H1 (cell line): ENCODE measurements at regions not wholly inside any gene's neighbourhood (a gene's known extent, or its start where the extent isn't known, plus 50 kb on each side); places are given as distances from the start of the nearest gene placed in this dataset.

Experiments used
- CTCF ChIA-PET: fragments of 300-600 bp; sonication (Branson Sonifier 250); formaldehyde crosslinking; loops from one replicate; lab custom pipeline; 2021; ENCODE audit not compliant: partially characterized antibody; lab: Charles Lee
- POLR2A ChIA-PET: fragments of 300-600 bp; sonication (Branson Sonifier 250); formaldehyde crosslinking; loops from one replicate; lab custom pipeline; 2021; ENCODE audit warnings: inconsistent platforms; ENCODE audit not compliant: partially characterized antibody; lab: Charles Lee
- DNase-seq, 2 experiments: peaks; one replicate each; pipeline versions ENCODE4 v3.0.0 to v3.0.0-alpha.2; 2010 to 2022; ENCODE audit warnings: low spot score in 2 of 2, low read depth in 1 of 2, mixed read lengths in 1 of 2
- FAIRE-seq: peaks from 2 replicates; lab custom pipeline; 2011; peaks lifted over from hg19 to GRCh38; lab: Jason Lieb, UNC
- H2AFZ ChIP-seq: 2 replicates; pipeline ENCODE4 v1.8.1; 2012; ENCODE audit warnings: low read length, inconsistent platforms
- H2AK5ac ChIP-seq: 2 replicates; pipeline ENCODE4 v1.6.1; 2013; ENCODE audit warnings: low read depth, low read length
- H2BK120ac ChIP-seq: replicated peaks from 2 replicates; pipeline ENCODE3; 2013; ENCODE audit warnings: low read depth, low read length, inconsistent platforms
- H2BK12ac ChIP-seq: 2 replicates; pipeline ENCODE4 v1.6.1; 2013; ENCODE audit warnings: low read depth, low read length
- H2BK15ac ChIP-seq: 2 replicates; pipeline ENCODE4 v1.6.1; 2013; ENCODE audit warnings: low read length
- H2BK20ac ChIP-seq: 2 replicates; pipeline ENCODE4 v1.6.1; 2013; ENCODE audit warnings: low read length
- H2BK5ac ChIP-seq: 2 replicates; pipeline ENCODE4 v1.6.1; 2013; ENCODE audit warnings: low read depth, low read length
- H3K14ac ChIP-seq: 2 replicates; pipeline ENCODE4 v1.6.1; 2013; ENCODE audit warnings: inconsistent platforms; ENCODE audit not compliant: insufficient read length
- H3K18ac ChIP-seq: 2 replicates; pipeline ENCODE4 v1.6.1; 2013; ENCODE audit warnings: low read length; ENCODE audit errors: extremely low read depth
- H3K23ac ChIP-seq: 2 replicates; pipeline ENCODE4 v1.6.1; 2013; ENCODE audit warnings: inconsistent platforms; ENCODE audit not compliant: insufficient read length
- H3K23me2 ChIP-seq: 2 replicates; pipeline ENCODE4 v1.6.1; 2013; ENCODE audit warnings: low read depth, low read length
- H3K27ac ChIP-seq: 2 replicates; pipeline ENCODE4 v1.6.1; 2011; ENCODE audit warnings: low read depth, low read length, inconsistent platforms
- H3K27me3 ChIP-seq, 4 experiments: replicated peaks in 1 of 4; 1 replicate in 1 of 4; 2 replicates in 3 of 4; pipeline versions ENCODE4 v1.6.1 to v1.8.1; 2011 to 2013; ENCODE audit warnings: low read length in 3 of 4, mild to moderate bottlenecking in 3 of 4, inconsistent platforms in 2 of 4, mixed read lengths in 2 of 4, moderate library complexity in 1 of 4; ENCODE audit not compliant: control insufficient read depth in 3 of 4, insufficient read depth in 3 of 4; ENCODE audit errors: extremely low read depth in 1 of 4
- H3K36me3 ChIP-seq, 4 experiments: 2 replicates each; pipeline versions ENCODE4 v1.6.1 to v1.8.1; 2011 to 2013; ENCODE audit warnings: mild to moderate bottlenecking in 4 of 4, low read length in 3 of 4, moderate library complexity in 2 of 4, control low read depth in 1 of 4, inconsistent platforms in 1 of 4; ENCODE audit not compliant: insufficient read depth in 4 of 4, control insufficient read depth in 2 of 4
- H3K4ac ChIP-seq: replicated peaks from 2 replicates; pipeline ENCODE3; 2013; ENCODE audit warnings: low read length, low read depth, mixed read lengths, inconsistent platforms; ENCODE audit not compliant: insufficient read length
- H3K4me1 ChIP-seq, 4 experiments: replicated peaks in 1 of 4; 1 replicate in 1 of 4; 2 replicates in 3 of 4; pipeline versions ENCODE4 v1.6.1 to v1.8.1; 2011 to 2013; ENCODE audit warnings: low read length in 3 of 4, inconsistent platforms in 2 of 4, mixed read lengths in 1 of 4; ENCODE audit not compliant: insufficient read depth in 4 of 4, control insufficient read depth in 3 of 4
- H3K4me2 ChIP-seq, 2 experiments: 2 replicates each; pipeline versions ENCODE4 v1.6.1 to v1.8.1; 2011 to 2013; ENCODE audit warnings: low read depth in 2 of 2, low read length in 2 of 2, control low read depth in 1 of 2, inconsistent platforms in 1 of 2, mild to moderate bottlenecking in 1 of 2; ENCODE audit not compliant: insufficient read depth in 1 of 2
- H3K4me3 ChIP-seq, 4 experiments: fragments of 200-600, 300-600 bp in 1 of 4; sonication (generic), shearing (Covaris generic), sonication (Bioruptor Twin) in 1 of 4; 2 replicates each; pipeline versions ENCODE4 v1.5.1 to v1.8.1; 2011 to 2016; ENCODE audit warnings: low read length in 4 of 4, low read depth in 3 of 4, control low read depth in 2 of 4, inconsistent platforms in 2 of 4, mild to moderate bottlenecking in 2 of 4, mixed read lengths in 1 of 4, moderate library complexity in 1 of 4; ENCODE audit not compliant: insufficient read depth in 2 of 4; ENCODE audit errors: extremely low read depth in 1 of 4
- H3K56ac ChIP-seq: replicated peaks from 2 replicates; pipeline ENCODE3; 2013; ENCODE audit warnings: low read depth, mild to moderate bottlenecking, mixed read lengths, low read length, inconsistent platforms; ENCODE audit not compliant: insufficient read length
- H3K79me1 ChIP-seq: 2 replicates; pipeline ENCODE4 v1.6.1; 2013; ENCODE audit warnings: low read depth, low read length, control low read depth
- H3K79me2 ChIP-seq, 2 experiments: 2 replicates each; pipeline versions ENCODE4 v1.6.1 to v1.8.1; 2012 to 2013; ENCODE audit warnings: low read length in 2 of 2, mild to moderate bottlenecking in 2 of 2, inconsistent platforms in 1 of 2; ENCODE audit not compliant: insufficient read depth in 2 of 2, control insufficient read depth in 1 of 2
- H3K9ac ChIP-seq, 4 experiments: replicated peaks in 1 of 4; 1 replicate in 1 of 4; 2 replicates in 3 of 4; pipeline versions ENCODE4 v1.6.1 to v1.8.1; 2011 to 2013; ENCODE audit warnings: low read depth in 3 of 4, low read length in 3 of 4, control low read depth in 2 of 4, mild to moderate bottlenecking in 2 of 4, moderate library complexity in 2 of 4, inconsistent platforms in 1 of 4; ENCODE audit errors: extremely low read depth in 1 of 4
- H3K9me3 ChIP-seq, 2 experiments: 2 replicates each; pipeline versions ENCODE4 v1.6.1 to v1.8.1; 2012 to 2013; ENCODE audit warnings: mild to moderate bottlenecking in 2 of 2, moderate library complexity in 2 of 2, control low read depth in 1 of 2, inconsistent platforms in 1 of 2, low read depth in 1 of 2, low read length in 1 of 2, mixed read lengths in 1 of 2; ENCODE audit not compliant: insufficient read depth in 2 of 2
- H4K20me1 ChIP-seq, 2 experiments: replicated peaks in 1 of 2; 2 replicates each; pipeline versions ENCODE3 to v1.8.1; 2011 to 2013; ENCODE audit warnings: inconsistent platforms in 2 of 2, low read length in 2 of 2, mild to moderate bottlenecking in 1 of 2; ENCODE audit not compliant: insufficient read depth in 2 of 2, control insufficient read depth in 1 of 2
- H4K5ac ChIP-seq: 2 replicates; pipeline ENCODE4 v1.6.1; 2013; ENCODE audit warnings: low read length, low read depth, mixed read lengths, inconsistent platforms; ENCODE audit not compliant: insufficient read length
- H4K8ac ChIP-seq: 2 replicates; pipeline ENCODE4 v1.8.0; 2013; ENCODE audit warnings: mild to moderate bottlenecking, moderate library complexity, low read length, inconsistent platforms; ENCODE audit not compliant: insufficient read depth; ENCODE audit errors: extremely low read depth
- H4K91ac ChIP-seq: replicated peaks from 2 replicates; pipeline ENCODE3; 2013; ENCODE audit warnings: low read length, mixed read lengths, inconsistent platforms; ENCODE audit not compliant: insufficient read length
- CTBP2 ChIP-seq: IDR thresholded peaks from 2 replicates; pipeline ENCODE4 v1.7.0; 2011; ENCODE audit warnings: borderline replicate concordance, mild to moderate bottlenecking, moderate library complexity, mixed read lengths, low read length; ENCODE audit not compliant: insufficient read depth, insufficient read length
- GTF2F1 ChIP-seq: IDR thresholded peaks from 2 replicates; pipeline ENCODE4 v1.6.1; 2012; ENCODE audit warnings: low read depth, low read length, improper control_type of control experiment, borderline replicate concordance
- KDM4A ChIP-seq: IDR thresholded peaks from one replicate; pipeline ENCODE4 v1.7.1; 2012; ENCODE audit warnings: low read depth, mild to moderate bottlenecking, moderate library complexity, low read length, inconsistent platforms; ENCODE audit not compliant: severe bottlenecking
- MAFK ChIP-seq: IDR thresholded peaks from 2 replicates; pipeline ENCODE4 v1.6.1; 2012; ENCODE audit warnings: low read depth, mild to moderate bottlenecking, improper control_type of control experiment, low read length
- SIN3A ChIP-seq, 2 experiments: IDR thresholded peaks in 1 of 2; conservative IDR thresholded peaks in 1 of 2; 2 replicates each; pipeline ENCODE4 v1.6.1; 2011 to 2012; ENCODE audit warnings: low read length in 2 of 2, improper control_type of control experiment in 1 of 2, low read depth in 1 of 2, mild to moderate bottlenecking in 1 of 2
- SRF ChIP-seq: IDR thresholded peaks from 2 replicates; pipeline ENCODE4 v1.6.1; 2011; ENCODE audit warnings: mild to moderate bottlenecking, low read depth, low read length, moderate library complexity
- SUZ12 ChIP-seq: fragments of 200-600 bp; sonication (generic); IDR thresholded peaks from 2 replicates; pipeline ENCODE4 v1.6.1; 2012; ENCODE audit warnings: mild to moderate bottlenecking, inconsistent platforms, low read length, moderate library complexity, mixed read lengths
- YY1 ChIP-seq: IDR thresholded peaks from 2 replicates; pipeline ENCODE4 v1.6.1; 2011; ENCODE audit warnings: low read depth, mild to moderate bottlenecking, low read length
- ZNF274 ChIP-seq: IDR thresholded peaks from 2 replicates; pipeline ENCODE4 v1.7.0; 2012; ENCODE audit warnings: low read length, borderline replicate concordance; ENCODE audit errors: extremely low read depth
- WGBS, 2 experiments: shearing (Covaris generic) in 1 of 2; methylation state at CpG; one replicate each; pipeline versions ENCODE4 v1.1.6 to v1.1.7; 2013 to 2015; ENCODE audit warnings: low lambda C conversion rate in 2 of 2, mixed read lengths in 2 of 2, inconsistent platforms in 1 of 2, low coverage in 1 of 2, missing lambda C conversion rate in 1 of 2; ENCODE audit not compliant: insufficient replicate concordance in 2 of 2, insufficient coverage in 1 of 2, insufficient read length in 1 of 2; ENCODE audit errors: extremely low coverage in 1 of 2, missing lambda C conversion rate in 1 of 2; 5-methylcytosine and 5-hydroxymethylcytosine counted together
- TF ChIP-seq, protein P1 (sequence below): IDR thresholded peaks from 2 replicates; pipeline ENCODE4 v1.6.1; 2012; ENCODE audit warnings: inconsistent platforms
- TF ChIP-seq, protein P2 (sequence below): IDR thresholded peaks from 2 replicates; pipeline ENCODE4 v1.6.1; 2011; ENCODE audit warnings: low read length, improper control_type of control experiment

- no peak overlapping the region for H3K4me3 ChIP-seq
- no peaks in the 10 kb centered on the region for H3K79me2 ChIP-seq
- H2BK120ac ChIP-seq: no peak overlapping the region
- DNase-seq: no peak
- H2BK15ac ChIP-seq: no peak overlapping the region
- ChIA-PET POLR2A (no interaction called here), CTCF (interaction anchor here (1.1 to 2.6 kb wide), 5 partner anchors 16 to 40 kb away, joined by 3 to 16 read pairs (median 5); no protein-coding TSS in a partner anchor)
- no peaks in the 10 kb centered on the region for H3K9me3 ChIP-seq
- H3K4me2 ChIP-seq: no peak overlapping the region
- 73% methylated on average over 3 of the region's 3 CpGs; no CpG with 5 or more reads in 1 of the 2 experiments for WGBS, 2 experiments
- H2BK12ac ChIP-seq: peak overlapping the region; percentile 76; the same call in 1 of the 2 replicates
- H4K20me1 ChIP-seq: peaks cover 0 to 4% of the 10 kb centered on the region in 2 experiments
- peak overlapping the region; percentile 41 for H3K23ac ChIP-seq
- H4K8ac ChIP-seq: 0 out of 2 replicates have a peak overlapping the region, but pooled peaks have one; percentile 9
- no peaks in the 10 kb centered on the region for H3K36me3 ChIP-seq
- H4K91ac ChIP-seq: no peak overlapping the region
- H3K27me3 ChIP-seq: no peaks in the 10 kb centered on the region; a peak in 1 of 7 replicates
- no peak overlapping the region for H3K18ac ChIP-seq
- peak overlapping the region; percentile 66; the same call in 1 of the 2 replicates for H2BK5ac ChIP-seq
- H3K27ac ChIP-seq: no peak overlapping the region
- no peaks in the 10 kb centered on the region for H3K4me1 ChIP-seq
- peak overlapping the region; percentile 53 for H3K4ac ChIP-seq
- no peak overlapping the region for H3K56ac ChIP-seq
- H2AK5ac ChIP-seq: 0 out of 2 replicates have a peak overlapping the region, but pooled peaks have one; percentile 67
- peak overlapping the region; percentile 75; the same call in 1 of the 2 replicates for H2BK20ac ChIP-seq
- FAIRE-seq: no peak
- H3K79me1 ChIP-seq: no peaks in the 10 kb centered on the region
- no peak overlapping the region for H4K5ac ChIP-seq
- no peak overlapping the region for H3K9ac ChIP-seq
- no peak overlapping the region for H3K14ac ChIP-seq
- no peak overlapping the region for H2AFZ ChIP-seq
- H3K23me2 ChIP-seq: peaks cover 4% of the 10 kb centered on the region
- TF ChIP-seq SRF (no peak), KDM4A (no peak), GTF2F1 (no peak), CTBP2 (no peak), ZNF274 (no peak), SIN3A (conservative IDR thresholded peaks at IDR 0.05 in 1 of 2, IDR thresholded peaks at IDR 0.05 in 1 of 2; ENCODE audit: low read depth in 1 of 2, low read length in 2 of 2) (no peak), YY1 (no peak), SUZ12 (no peak), MAFK (no peak)
- TF ChIP-seq, protein P1, sequence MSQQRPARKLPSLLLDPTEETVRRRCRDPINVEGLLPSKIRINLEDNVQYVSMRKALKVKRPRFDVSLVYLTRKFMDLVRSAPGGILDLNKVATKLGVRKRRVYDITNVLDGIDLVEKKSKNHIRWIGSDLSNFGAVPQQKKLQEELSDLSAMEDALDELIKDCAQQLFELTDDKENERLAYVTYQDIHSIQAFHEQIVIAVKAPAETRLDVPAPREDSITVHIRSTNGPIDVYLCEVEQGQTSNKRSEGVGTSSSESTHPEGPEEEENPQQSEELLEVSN: no peak
- TF ChIP-seq, protein P2, sequence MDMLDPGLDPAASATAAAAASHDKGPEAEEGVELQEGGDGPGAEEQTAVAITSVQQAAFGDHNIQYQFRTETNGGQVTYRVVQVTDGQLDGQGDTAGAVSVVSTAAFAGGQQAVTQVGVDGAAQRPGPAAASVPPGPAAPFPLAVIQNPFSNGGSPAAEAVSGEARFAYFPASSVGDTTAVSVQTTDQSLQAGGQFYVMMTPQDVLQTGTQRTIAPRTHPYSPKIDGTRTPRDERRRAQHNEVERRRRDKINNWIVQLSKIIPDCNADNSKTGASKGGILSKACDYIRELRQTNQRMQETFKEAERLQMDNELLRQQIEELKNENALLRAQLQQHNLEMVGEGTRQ: no peak
These were observed 54.3 kb upstream of the CAMK1G start for GRCh38 chr1:209529233-209529632.
